ENCODE measurements at regions not wholly inside any gene's neighbourhood (a gene's known extent, or its start where the extent isn't known, plus 50 kb on each side); places are given as distances from the start of the nearest gene placed in this dataset.

GRCh38 chr2:31813016-31813415 is 197.8 kb downstream of the MEMO1 start:
- WGBS (ENCODE audit: extremely low coverage, insufficient read length, low lambda C conversion rate), result no CpG with 5 or more reads among the region's 8 CpGs
- no peaks in the 10 kb centered on the region for H3K27me3 ChIP-seq (ENCODE audit: insufficient read depth, low read length)

More at GRCh38 chr2:31813016-31813415, 197.8 kb downstream of the MEMO1 start:
- Histone ChIP-seq H3K23me2 (ENCODE audit: insufficient read length, low read depth, low read length, poor library complexity, severe bottlenecking) (no peaks in the 10 kb centered on the region), H3K23ac (ENCODE audit: insufficient read length, low read depth, low read length) (no peak overlapping the region), H3K14ac (ENCODE audit: insufficient read depth, low read length) (no peak overlapping the region), H3K9me3 (ENCODE audit: control insufficient read depth, low read depth, low read length) (no peaks in the 10 kb centered on the region), H2BK5ac (ENCODE audit: insufficient read length, low read length) (no peak overlapping the region), H2AFZ (ENCODE audit: low read length) (no peak overlapping the region), H3K79me1 (ENCODE audit: insufficient read depth, low read depth, low read length, poor library complexity, severe bottlenecking) (no peaks in the 10 kb centered on the region), H4K8ac (replicated peaks; ENCODE audit: insufficient read length, low read depth, low read length) (no peak overlapping the region), H3K4ac (ENCODE audit: low read depth, low read length) (no peak overlapping the region), H2BK12ac (ENCODE audit: insufficient read length, low read depth, low read length) (no peak overlapping the region), H3K56ac (ENCODE audit: insufficient read length, low read depth, low read length) (no peak overlapping the region), H2BK20ac (ENCODE audit: low read depth, low read length, poor library complexity, severe bottlenecking) (no peak overlapping the region), H4K5ac (ENCODE audit: insufficient read length, low read depth, low read length) (no peak overlapping the region), H3K18ac (ENCODE audit: insufficient read length, low read depth, low read length) (no peak overlapping the region), H2BK120ac (ENCODE audit: low read depth, low read length, poor library complexity, severe bottlenecking) (no peak overlapping the region), H3K4me2 (ENCODE audit: insufficient read depth, insufficient read length, low read length) (no peak overlapping the region), H3K9ac (ENCODE audit: extremely low read depth, insufficient read length, low read length) (no peak overlapping the region), H3K4me1 (ENCODE audit: insufficient read depth, low read length) (no peaks in the 10 kb centered on the region), H4K20me1 (ENCODE audit: control insufficient read depth, insufficient read depth, insufficient read length) (no peaks in the 10 kb centered on the region), H2BK15ac (ENCODE audit: low read depth, low read length) (no peak overlapping the region), H2AK5ac (ENCODE audit: insufficient read length, low read length) (no peak overlapping the region), H3K79me2 (ENCODE audit: insufficient read depth, low read length) (no peaks in the 10 kb centered on the region), H4K91ac (ENCODE audit: insufficient read length, low read depth, low read length) (no peak overlapping the region), H3K27ac (ENCODE audit: insufficient read length, low read depth, low read length) (no peak overlapping the region), H3T11ph (ENCODE audit: low read length) (no peak overlapping the region)
- peaks cover 0 to under 1% of the 10 kb centered on the region in 2 experiments; a peak in 2 of 5 replicates for H3K9me3 Mint-ChIP-seq
- H3K27me3 Mint-ChIP-seq (ENCODE audit: low read depth), result no peaks in the 10 kb centered on the region
- no peak overlapping the region for H3K27ac Mint-ChIP-seq
- peaks cover 3 to 6% of the 10 kb centered on the region in 2 experiments; a peak in 2 of 4 replicates for H3K4me1 Mint-ChIP-seq
- DNase-seq, result no peak
- no peaks in the 10 kb centered on the region for H3K36me3 Mint-ChIP-seq (ENCODE audit: insufficient read depth in 1 of 3, low read depth in 3 of 3)
- TF ChIP-seq, protein P1, sequence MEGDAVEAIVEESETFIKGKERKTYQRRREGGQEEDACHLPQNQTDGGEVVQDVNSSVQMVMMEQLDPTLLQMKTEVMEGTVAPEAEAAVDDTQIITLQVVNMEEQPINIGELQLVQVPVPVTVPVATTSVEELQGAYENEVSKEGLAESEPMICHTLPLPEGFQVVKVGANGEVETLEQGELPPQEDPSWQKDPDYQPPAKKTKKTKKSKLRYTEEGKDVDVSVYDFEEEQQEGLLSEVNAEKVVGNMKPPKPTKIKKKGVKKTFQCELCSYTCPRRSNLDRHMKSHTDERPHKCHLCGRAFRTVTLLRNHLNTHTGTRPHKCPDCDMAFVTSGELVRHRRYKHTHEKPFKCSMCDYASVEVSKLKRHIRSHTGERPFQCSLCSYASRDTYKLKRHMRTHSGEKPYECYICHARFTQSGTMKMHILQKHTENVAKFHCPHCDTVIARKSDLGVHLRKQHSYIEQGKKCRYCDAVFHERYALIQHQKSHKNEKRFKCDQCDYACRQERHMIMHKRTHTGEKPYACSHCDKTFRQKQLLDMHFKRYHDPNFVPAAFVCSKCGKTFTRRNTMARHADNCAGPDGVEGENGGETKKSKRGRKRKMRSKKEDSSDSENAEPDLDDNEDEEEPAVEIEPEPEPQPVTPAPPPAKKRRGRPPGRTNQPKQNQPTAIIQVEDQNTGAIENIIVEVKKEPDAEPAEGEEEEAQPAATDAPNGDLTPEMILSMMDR (conservative IDR thresholded peaks at IDR 0.05), result no peak
- no peak overlapping the region for H3K4me3 Mint-ChIP-seq

Measured in H9 (cell line).